K562 (cell line): ENCODE measurements at regions not wholly inside any gene's neighbourhood (a gene's known extent, or its start where the extent isn't known, plus 50 kb on each side); places are given as distances from the start of the nearest gene placed in this dataset.

Experiments used
- AFF4 ChIP-seq: sonication (generic); formaldehyde crosslinking; IDR thresholded peaks from 2 replicates; pipeline ENCODE4 v1.8.0; 2023; ENCODE audit warnings: mild to moderate bottlenecking, missing genetic modification reagents
- CHD7 ChIP-seq: fragments of 200-600 bp; sonication (generic); IDR thresholded peaks from one replicate; pipeline ENCODE4 v1.6.1; 2012; ENCODE audit warnings: mild to moderate bottlenecking, low read depth, low read length, inconsistent platforms
- EWSR1 ChIP-seq: fragments of 450-650 bp; IDR thresholded peaks from 2 replicates; pipeline ENCODE4 v1.6.1; 2018; ENCODE audit warnings: borderline replicate concordance, mild to moderate bottlenecking, low read depth, moderate library complexity; ENCODE audit not compliant: partially characterized antibody
- HOXB6 ChIP-seq: fragments of 250-450 bp; sonication (Bioruptor Pico); IDR thresholded peaks from 2 replicates; pipeline ENCODE4 v1.5.1; 2022; ENCODE audit warnings: mild to moderate bottlenecking, borderline replicate concordance
- MTA3 ChIP-seq: fragments of 450-650 bp; formaldehyde crosslinking; IDR thresholded peaks from 2 replicates; pipeline ENCODE4 v1.6.1; 2017; ENCODE audit warnings: mild to moderate bottlenecking, borderline replicate concordance
- TAL1 ChIP-seq: fragments of 450-650 bp; IDR thresholded peaks from 2 replicates; pipeline ENCODE4 v1.6.1; 2016; ENCODE audit warnings: mild to moderate bottlenecking

GRCh38 chr7:24035366-24036032, 248.5 kb upstream of the NPY start (continued):
- TF ChIP-seq CHD7 (no peak), HOXB6 (CRISPR knock-in tag) (no peak), AFF4 (CRISPR knock-in tag) (no peak), TAL1 (no peak), EWSR1 (no peak), MTA3 (no peak)
